Gastrocnemius medialis (tissue), 4 donors: ENCODE measurements at regions not wholly inside any gene's neighbourhood (a gene's known extent, or its start where the extent isn't known, plus 50 kb on each side); places are given as distances from the start of the nearest gene placed in this dataset.

Source experiments
- CTCF ChIP-seq, 5 experiments: fragments of 450-650 bp in 3 of 5; fragments of 200-600 bp in 2 of 5; sonication (generic) in 2 of 5; IDR thresholded peaks in 4 of 5; conservative IDR thresholded peaks in 1 of 5; 1 replicate in 4 of 5; 2 replicates in 1 of 5; pipeline ENCODE4 v1.5.1; 2016 to 2019; ENCODE audit warnings: antibody characterized with exemption in 5 of 5, mild to moderate bottlenecking in 3 of 5, moderate library complexity in 3 of 5
- POLR2A ChIP-seq, 2 donors: fragments of 450-650 bp; IDR thresholded peaks; one replicate each; pipeline ENCODE4 v1.6.1; 2017; ENCODE audit warnings: antibody characterized with exemption in 2 of 2, mild to moderate bottlenecking in 2 of 2, moderate library complexity in 2 of 2

GRCh38 chr5:74378464-74378863, 262.1 kb downstream of the ENC1 start:
- no peak for TF ChIP-seq CTCF (IDR thresholded peaks at IDR 0.05 in 4 of 5, conservative IDR thresholded peaks at IDR 0.05 in 1 of 5)
- TF ChIP-seq POLR2A (IDR thresholded peaks at IDR 0.05): no peak
